Spleen (tissue), 7 donors: ENCODE measurements at regions not wholly inside any gene's neighbourhood (a gene's known extent, or its start where the extent isn't known, plus 50 kb on each side); places are given as distances from the start of the nearest gene placed in this dataset.

ENCODE experiments used
- POLR2A ChIP-seq, 3 donors: fragments of 450-650 bp; IDR thresholded peaks; one replicate each; pipeline ENCODE4 v1.5.1; 2017; ENCODE audit warnings: antibody characterized with exemption in 3 of 3, mild to moderate bottlenecking in 1 of 3
- POLR2AphosphoS5 ChIP-seq, 3 donors: sonication (generic); formaldehyde crosslinking; IDR thresholded peaks; one replicate each; pipeline ENCODE4 v1.5.1; 2017; ENCODE audit warnings: antibody characterized with exemption in 3 of 3
- TF ChIP-seq, protein P1 (sequence below), 11 experiments: fragments of 200-600 bp in 7 of 11; fragments of 450-650 bp in 4 of 11; sonication (generic) in 4 of 11; IDR thresholded peaks in 8 of 11; conservative IDR thresholded peaks in 3 of 11; 1 replicate in 7 of 11; 2 replicates in 4 of 11; pipeline versions ENCODE4 v1.4.0 to v1.8.0; 2016 to 2021; ENCODE audit warnings: antibody characterized with exemption in 11 of 11, inconsistent platforms in 4 of 11, mild to moderate bottlenecking in 1 of 11
- donor health status: DM: no; HTN: no; CAD: no; lungs with moderate emphysema.
- donor health status: DM: no; HTN: no; CAD: no.
- donor health status: DM: no; HTN: no; CAD: no.

DNA sequence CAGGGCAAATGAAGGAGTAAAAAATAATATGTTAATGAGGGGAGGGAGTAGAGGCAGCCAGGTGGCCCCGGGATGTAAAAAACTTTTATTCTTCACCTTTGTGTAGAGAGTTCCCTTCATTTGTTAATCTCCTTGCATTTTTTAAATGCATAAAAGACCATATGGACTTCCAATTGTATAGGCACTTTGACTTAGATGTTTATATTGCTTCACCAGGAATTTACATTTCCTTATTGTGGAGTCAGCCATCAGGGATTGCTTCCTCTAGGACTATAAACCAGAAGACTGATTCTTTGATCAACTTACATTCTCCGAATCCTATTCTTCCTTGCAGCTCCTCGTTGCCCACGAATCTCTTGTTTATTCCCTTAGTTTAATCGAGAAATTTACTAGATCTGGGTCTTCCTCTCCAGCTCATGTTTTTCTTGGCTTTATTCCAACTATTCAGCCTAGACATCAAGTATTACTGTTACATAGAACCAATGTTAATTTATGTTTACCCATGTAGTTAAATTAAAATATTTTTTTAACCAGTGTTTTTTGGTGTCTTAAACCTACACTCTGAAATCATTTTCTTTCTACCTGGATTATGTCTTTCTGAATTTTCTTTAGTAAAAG, 1187.0 kb upstream of the SLC10A2 start:
- TF ChIP-seq, protein P1, sequence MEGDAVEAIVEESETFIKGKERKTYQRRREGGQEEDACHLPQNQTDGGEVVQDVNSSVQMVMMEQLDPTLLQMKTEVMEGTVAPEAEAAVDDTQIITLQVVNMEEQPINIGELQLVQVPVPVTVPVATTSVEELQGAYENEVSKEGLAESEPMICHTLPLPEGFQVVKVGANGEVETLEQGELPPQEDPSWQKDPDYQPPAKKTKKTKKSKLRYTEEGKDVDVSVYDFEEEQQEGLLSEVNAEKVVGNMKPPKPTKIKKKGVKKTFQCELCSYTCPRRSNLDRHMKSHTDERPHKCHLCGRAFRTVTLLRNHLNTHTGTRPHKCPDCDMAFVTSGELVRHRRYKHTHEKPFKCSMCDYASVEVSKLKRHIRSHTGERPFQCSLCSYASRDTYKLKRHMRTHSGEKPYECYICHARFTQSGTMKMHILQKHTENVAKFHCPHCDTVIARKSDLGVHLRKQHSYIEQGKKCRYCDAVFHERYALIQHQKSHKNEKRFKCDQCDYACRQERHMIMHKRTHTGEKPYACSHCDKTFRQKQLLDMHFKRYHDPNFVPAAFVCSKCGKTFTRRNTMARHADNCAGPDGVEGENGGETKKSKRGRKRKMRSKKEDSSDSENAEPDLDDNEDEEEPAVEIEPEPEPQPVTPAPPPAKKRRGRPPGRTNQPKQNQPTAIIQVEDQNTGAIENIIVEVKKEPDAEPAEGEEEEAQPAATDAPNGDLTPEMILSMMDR (IDR thresholded peaks at IDR 0.05 in 8 of 11, conservative IDR thresholded peaks at IDR 0.05 in 3 of 11), result no peak
- TF ChIP-seq POLR2AphosphoS5 (IDR thresholded peaks at IDR 0.05) (no peak), POLR2A (IDR thresholded peaks at IDR 0.05) (no peak)
